Testis (tissue), 2 donors: ENCODE measurements at regions not wholly inside any gene's neighbourhood (a gene's known extent, or its start where the extent isn't known, plus 50 kb on each side); places are given as distances from the start of the nearest gene placed in this dataset.
"Not testable (repeated sequence)": the region's sequence is repeated elsewhere in the genome, so short reads cannot be mapped to it uniquely, and the experiment has no call there.

ENCODE experiments used
- POLR2A ChIP-seq: fragments of 450-650 bp; IDR thresholded peaks from one replicate; pipeline ENCODE4 v1.6.1; 2017; ENCODE audit warnings: antibody characterized with exemption, mild to moderate bottlenecking, moderate library complexity
- TF ChIP-seq, protein P1 (sequence below), 3 experiments: fragments of 450-650 bp in 2 of 3; fragments of 200-600 bp in 1 of 3; sonication (generic) in 1 of 3; IDR thresholded peaks; one replicate each; pipeline ENCODE4 v1.5.1; 2016 to 2019; ENCODE audit warnings: antibody characterized with exemption in 3 of 3, mild to moderate bottlenecking in 2 of 3, moderate library complexity in 1 of 3

- TF ChIP-seq POLR2A = not testable (repeated sequence)
- TF ChIP-seq, protein P1, sequence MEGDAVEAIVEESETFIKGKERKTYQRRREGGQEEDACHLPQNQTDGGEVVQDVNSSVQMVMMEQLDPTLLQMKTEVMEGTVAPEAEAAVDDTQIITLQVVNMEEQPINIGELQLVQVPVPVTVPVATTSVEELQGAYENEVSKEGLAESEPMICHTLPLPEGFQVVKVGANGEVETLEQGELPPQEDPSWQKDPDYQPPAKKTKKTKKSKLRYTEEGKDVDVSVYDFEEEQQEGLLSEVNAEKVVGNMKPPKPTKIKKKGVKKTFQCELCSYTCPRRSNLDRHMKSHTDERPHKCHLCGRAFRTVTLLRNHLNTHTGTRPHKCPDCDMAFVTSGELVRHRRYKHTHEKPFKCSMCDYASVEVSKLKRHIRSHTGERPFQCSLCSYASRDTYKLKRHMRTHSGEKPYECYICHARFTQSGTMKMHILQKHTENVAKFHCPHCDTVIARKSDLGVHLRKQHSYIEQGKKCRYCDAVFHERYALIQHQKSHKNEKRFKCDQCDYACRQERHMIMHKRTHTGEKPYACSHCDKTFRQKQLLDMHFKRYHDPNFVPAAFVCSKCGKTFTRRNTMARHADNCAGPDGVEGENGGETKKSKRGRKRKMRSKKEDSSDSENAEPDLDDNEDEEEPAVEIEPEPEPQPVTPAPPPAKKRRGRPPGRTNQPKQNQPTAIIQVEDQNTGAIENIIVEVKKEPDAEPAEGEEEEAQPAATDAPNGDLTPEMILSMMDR (IDR thresholded peaks at IDR 0.05) = not testable (repeated sequence)
Measured at GRCh38 chr3:176093892-176094291, 1103.4 kb downstream of the TBL1XR1 start.
